SHP77 (cell line): ENCODE measurements at regions not wholly inside any gene's neighbourhood (a gene's known extent, or its start where the extent isn't known, plus 50 kb on each side); places are given as distances from the start of the nearest gene placed in this dataset.
"Not testable (repeated sequence)": the region's sequence is repeated elsewhere in the genome, so short reads cannot be mapped to it uniquely, and the experiment has no call there.

ENCODE experiments used
- DNase-seq, 2 experiments: peaks; one replicate each; lab custom pipeline; 2025; lab: John Stamatoyannopoulos, UW

DNA sequence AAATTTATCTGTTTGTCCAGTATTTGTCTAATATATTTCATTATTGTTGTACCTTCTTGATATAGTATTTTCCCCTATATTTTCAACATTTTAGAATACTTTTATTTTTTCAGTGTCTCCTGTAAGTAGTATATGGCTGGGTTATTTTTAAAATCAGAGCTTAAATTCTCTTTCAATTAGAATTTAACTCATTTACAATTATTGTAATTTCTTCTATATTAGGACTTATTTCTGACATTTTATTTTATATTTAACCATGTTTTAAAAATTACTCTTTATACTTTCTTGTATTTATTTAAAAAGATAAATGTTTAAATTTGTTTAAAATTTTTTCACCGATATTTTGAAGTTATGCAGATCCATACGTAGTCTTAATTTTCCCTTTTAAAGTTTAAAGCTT is 220.0 kb upstream of the NPVF start:
- DNase-seq, result no peak

DNA sequence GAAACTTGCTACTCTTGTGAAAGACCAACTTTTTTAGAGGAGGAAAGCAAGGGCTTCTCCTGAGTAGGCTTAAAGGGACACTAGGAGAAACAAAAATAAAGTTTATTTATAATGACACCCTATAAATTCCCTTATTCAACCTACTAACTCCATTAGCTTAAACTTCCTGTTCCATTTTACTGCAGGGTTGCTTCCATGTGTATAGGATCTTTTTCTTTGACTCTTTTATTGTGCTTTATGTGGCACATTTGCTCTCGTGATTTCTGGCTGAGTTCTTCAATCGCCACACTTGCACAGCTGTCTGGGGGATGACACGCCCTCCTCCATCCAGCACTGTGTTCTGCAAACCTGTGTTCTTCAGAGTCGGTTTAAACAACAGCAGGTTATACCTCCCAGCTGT is 225.7 kb upstream of the NPVF start:
- DNase-seq, result peak in 1 of 2 experiments; percentile 45

- peak; percentile 22 to 69 for DNase-seq
Measured at GRCh38 chr7:25454562-25455041, 226.3 kb upstream of the NPVF start.

GRCh38 chr7:25455683-25456251 is 227.5 kb upstream of the NPVF start:
- no peak for DNase-seq

DNA sequence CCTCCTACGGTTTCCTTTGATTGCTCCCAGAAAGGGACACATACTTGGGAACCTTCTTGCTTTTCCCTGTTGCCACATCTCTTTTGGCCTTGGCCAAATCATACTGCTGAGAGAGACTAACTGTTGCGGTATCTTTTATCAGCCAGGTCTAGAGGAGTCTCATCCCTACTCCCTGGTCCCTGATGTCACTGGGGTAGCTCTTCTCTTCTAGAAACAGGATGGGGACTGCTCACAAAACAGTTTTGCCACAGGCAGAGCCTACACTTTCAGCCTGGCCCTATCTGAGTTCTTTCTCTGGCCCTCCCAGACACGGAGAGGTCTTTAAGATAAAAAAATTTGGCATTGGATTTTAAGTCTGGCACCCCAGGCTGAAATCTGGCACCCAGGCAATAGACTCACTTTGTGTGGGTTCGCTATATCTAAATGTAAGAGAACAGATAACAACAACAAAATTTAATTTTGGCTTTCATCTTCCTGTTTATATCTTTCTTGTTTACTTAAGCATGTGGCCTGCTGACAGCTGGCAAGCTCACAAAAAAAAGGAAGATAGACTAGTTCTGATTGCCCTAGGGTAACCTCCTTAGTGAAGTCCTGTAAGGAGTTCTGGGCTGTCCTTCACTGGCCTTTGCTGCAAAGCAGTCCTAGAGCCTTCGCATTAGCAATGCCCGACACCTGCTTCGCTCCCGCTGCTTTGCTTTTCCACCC is 228.3 kb upstream of the NPVF start:
- DNase-seq, result no peak

DNA sequence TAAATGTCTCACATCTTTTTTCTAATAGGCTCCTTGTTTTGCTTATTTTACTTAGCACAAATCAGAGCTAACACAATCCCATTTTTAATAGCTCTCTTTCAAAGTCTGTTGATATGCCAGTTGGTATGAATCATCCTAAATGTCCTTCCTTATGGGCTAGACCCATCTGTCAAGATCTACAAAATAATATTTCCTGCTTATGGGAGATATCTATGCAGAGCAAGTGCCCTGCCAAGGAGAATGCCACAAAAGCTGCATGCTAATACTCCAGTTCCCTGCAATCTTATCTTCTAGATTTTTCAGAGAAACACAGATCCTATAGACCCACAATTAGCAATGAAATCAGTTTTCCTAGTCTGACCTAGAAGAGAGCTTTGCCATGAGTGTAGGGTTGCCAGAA is 230.8 kb upstream of the NPVF start:
- no peak for DNase-seq

GRCh38 chr7:25460433-25460832 is 232.1 kb upstream of the NPVF start:
- DNase-seq, result no peak

- no peak for DNase-seq
Measured at GRCh38 chr7:25469669-25470068, 241.4 kb upstream of the NPVF start.

DNA sequence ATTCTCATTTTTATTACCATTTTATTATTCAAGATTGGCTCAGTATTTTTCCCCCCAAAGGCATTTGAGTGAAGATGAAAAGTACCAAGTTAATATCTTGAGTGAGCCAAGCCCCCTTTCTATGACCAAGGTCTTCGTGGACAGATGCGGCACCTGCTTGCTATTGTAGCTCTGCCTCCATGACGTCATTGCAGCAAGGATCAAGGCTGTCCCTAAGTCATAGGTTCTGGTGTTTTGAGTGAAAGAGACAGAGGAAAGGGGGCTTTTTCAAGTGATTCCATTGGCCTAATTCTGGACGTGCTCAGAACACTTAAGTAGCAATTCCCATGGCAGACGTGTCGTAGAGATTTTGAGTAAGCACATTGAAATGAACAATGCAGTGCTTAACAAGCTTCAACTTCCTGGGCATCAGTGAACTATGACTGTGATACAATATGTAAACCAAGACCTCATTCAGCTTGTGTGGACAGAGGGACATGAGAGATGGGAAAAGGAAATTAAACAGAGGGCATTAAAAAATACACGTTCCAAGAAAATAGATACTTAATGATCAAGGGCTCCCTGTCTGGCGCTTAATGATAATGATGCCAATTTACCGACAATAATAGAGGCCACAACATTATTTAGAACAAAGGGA is 248.7 kb upstream of the NPVF start:
- no peak for DNase-seq

- DNase-seq, result not testable (repeated sequence)
Measured at GRCh38 chr7:25478221-25478620, 249.9 kb upstream of the NPVF start.

DNA sequence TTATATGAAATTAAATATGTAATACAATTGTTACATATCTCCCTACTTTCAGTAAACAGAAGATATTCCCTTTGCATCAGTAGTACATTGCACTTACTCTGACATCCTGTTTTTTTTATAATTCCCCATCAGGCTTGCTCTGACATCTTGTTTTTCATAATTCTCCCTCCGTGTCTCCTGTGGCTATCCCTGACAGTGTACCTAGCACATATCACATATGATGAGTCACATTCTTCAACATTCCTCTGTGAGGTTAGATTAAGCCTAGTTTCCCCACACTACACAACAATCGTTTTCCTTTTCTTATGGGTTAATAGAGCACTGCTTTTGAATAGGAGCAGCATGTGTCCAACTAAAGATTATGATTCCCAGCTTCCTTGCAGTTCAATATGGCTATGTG is 250.6 kb upstream of the NPVF start:
- no peak for DNase-seq

- no peak for DNase-seq
Measured at GRCh38 chr7:25481891-25482290, 253.6 kb upstream of the NPVF start.

DNA sequence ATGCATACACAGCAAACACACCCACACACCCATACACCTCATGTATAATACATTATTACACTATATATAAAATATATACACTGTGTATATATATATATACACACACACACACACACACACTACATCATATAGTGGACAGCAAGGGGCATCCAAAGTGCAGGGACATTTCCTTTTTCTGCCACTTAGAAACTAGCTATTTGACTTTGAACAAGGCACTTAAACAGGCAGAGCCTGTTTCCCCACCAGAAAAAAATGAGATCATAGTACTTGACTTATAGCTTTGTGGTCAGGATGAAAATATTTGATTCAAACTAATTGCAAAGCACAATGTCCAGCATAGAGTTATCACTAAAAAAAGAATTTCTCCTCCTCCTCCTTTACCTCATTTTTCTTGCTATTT is 254.3 kb upstream of the NPVF start:
- DNase-seq, result no peak

- DNase-seq, result no peak
Measured at GRCh38 chr7:25485026-25485425, 256.7 kb upstream of the NPVF start.

DNA sequence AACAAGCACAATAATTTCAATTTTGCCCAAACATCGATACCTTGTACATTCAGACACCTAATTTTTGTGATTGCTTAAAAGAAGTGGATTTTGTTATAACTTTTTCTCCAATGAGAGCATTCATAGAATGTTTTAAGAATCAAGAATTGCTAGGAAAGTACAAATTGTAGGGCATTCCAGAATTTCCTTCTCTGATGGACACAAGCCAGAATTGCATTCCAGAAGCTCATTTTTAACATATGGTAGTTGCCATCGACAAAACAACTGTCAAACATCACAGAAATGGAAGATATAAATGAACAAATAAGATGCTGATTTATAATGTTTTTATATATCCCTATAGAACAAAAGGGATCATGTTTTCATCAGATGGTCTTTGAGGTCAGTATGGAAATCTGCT is 258.4 kb upstream of the NPVF start:
- DNase-seq, result no peak

DNA sequence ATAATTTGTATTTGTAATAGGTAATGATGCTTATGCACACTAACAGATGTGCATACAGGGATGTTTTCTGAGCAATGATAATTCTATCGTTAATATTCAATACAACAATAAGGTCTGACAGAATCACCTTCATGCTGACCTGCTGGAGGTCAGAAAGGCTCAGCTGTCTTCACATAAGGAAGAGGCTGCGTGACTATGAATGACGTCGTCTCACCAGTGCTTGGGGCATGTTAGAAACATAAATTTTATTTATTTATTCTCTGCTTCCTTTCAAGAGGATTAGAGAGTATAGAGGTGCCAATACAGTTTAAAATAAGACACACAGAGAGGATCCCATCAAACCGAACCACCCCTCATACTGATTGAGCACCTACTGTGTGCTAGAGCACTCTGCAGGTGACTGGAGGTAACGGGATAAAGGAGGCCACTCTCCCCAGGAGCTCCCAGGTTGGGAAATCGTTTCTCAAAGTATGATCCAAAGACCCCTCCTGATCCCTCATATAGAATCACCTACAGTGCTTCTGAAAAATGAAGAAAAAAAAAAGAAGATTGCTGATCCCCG is 265.6 kb upstream of the NPVF start:
- DNase-seq, result no peak

DNA sequence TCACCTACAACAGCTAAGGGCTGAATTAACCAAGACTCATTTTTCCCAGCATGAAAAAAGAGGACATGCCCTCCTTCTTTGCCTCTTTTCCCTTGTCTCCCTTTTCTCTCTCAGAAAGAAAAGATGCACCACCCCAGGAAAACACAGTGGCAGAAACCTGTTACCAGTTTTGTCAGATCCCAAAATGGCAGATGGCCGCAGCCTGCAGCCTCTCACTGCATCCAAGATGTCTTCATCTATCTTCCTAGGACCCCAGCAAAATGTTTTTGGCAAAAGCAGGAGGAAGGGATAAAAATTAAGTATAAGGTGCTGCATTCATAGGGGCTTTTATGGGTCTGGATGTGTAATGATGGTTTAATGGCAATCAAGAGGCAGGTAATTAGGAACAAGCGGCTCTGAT is 266.6 kb upstream of the NPVF start:
- no peak for DNase-seq

DNA sequence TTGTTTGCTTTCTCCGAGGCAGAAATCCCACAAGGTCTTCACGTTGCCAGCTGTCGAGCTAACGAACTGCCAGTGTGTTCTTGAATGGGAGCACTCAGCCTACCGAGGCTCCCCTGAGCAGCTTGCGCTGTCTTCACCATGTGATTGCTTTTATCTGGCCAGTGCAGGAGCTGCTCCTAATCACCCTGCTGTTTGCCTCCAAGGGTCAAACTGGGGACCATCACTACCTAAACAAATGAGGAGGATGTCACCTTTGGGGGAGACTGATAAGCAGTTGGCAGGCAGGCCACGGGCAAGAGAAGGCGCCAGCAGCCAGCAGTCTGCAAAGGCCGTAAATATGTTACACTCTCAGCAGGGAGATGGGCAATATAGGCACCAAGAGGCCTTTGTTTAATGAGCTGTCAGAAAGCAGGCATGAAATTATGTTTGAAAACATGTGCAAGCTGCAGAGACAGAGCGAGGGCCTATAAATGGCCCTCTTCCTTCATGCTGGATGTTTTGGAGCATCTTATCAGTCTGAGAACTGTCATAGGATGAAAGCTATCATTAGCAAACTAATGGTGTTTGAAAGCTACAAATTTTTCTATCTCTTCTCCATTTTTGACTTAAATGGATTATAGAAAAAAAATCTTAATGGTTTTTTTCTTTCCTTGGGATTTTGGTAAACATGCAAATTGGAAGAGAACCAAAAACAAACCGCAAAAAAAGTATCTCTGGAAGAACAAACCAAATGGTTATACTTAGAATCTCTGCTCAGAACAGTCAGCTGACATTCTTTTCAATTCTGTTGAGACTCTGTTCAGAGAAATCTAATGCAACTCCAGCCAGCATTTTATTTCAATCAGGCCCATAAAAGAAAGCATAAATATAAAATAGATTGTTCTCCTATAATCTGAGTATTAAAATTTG is 267.3 kb upstream of the NPVF start:
- DNase-seq, result peak in 1 of 2 experiments; percentile 35

DNA sequence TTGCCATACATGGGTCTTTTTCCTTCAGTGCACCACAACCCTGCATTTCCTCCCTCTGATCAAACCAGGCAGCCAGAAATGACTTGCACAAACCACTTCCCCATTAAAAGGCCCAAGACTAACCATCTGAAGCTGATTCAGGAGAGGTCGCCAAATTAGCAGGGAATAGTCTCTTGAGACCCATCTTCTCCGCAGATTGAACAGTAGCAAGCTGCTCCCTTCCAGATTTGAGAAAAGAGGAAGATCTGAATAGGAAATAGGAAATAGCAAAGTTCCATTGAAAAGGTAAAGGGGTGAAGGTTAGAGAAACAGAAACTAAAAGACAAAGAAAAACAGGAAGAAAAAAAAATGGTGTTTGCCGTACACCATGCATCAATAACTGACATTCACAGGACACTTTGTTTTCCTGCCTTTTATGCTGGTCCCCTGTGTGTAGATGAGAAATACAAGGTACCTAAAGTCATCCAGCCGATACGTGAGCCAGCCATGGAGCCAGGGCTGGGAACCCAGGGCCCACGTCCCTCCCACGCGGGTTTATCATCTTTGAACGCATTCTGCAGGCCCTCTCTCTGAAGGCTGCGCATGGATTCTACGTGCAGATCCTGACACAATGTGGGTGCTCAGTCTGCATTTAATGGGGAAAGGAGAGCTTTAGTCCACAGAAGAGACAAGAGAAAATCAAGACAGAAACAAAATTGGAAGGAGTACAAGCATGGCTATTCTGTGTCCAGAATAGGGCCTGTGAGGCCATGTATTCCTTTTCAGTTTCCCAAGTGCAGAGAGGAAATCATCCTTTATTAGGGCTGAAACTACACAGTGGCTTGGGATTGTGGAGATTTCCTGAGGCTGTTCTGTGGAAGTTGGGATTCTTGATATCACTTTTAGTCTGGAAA is 268.4 kb upstream of the NPVF start:
- DNase-seq, result no peak

DNA sequence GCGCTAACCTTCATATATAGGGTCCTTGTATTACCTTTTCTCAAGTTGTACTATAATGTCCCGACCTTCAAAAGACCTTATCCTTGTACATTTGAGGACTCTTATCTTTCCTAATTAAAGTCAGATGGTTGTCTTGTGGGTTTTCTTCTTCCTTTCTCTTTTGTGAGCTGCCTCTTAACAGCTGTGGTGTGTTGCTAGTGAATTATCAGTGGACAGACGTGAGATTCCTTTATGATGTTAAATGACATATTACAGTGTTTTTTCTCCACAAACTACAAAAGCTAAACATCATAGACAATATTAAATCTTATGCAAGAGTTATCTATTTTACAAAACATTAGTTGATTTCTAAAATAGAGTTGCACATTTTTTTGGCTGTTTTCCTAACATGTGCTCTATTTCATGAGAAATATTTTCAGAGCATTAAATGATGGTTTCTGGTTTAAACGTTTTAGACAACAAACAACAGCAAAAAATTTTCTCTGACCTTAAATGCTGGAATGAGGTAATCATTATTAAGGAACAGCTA is 272.2 kb upstream of the NPVF start:
- DNase-seq, result no peak

DNA sequence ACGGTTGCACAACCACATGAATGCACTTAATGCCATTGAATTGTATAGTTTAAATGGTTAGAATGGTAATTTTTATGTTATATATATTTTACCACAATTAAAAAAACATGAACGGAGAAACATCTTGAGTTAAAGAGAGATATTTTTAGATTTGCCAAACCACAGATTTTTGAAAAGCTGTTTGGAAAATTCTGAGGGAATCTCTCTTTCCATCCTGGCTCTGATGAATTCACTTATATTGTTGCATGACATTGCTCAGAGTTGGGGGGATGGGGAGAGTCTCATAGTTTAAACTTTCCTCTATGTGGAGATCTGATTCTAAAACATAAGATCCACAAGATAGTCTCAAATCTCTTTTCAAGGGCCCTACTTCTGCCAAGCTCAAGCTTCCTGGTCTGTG is 275.0 kb upstream of the NPVF start:
- no peak for DNase-seq
